ENCODE measurements at regions not wholly inside any gene's neighbourhood (a gene's known extent, or its start where the extent isn't known, plus 50 kb on each side); places are given as distances from the start of the nearest gene placed in this dataset.

DNA sequence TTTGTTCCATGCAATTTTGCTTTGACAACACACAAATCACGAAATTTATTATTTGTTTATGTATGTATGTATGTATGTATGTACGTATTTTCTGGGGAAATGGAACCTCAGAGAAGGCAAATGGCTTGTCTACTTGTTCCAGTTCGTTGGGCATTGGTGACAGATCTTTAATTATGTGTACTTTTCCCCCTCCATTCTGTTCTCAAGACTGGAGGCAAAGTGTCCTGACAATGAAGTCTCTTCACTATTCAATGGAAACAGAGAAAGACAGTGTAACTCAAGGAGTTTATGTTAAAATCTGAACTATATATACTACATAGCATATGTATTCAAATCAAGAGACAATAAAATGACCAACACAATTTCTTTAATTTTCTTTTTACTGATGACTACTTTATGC is 245.7 kb upstream of the PTBP2 start:
- intact Hi-C loops (cut with DNase I) = no loop called here
- DNase-seq (ENCODE audit: low spot score) = no peak

DNA sequence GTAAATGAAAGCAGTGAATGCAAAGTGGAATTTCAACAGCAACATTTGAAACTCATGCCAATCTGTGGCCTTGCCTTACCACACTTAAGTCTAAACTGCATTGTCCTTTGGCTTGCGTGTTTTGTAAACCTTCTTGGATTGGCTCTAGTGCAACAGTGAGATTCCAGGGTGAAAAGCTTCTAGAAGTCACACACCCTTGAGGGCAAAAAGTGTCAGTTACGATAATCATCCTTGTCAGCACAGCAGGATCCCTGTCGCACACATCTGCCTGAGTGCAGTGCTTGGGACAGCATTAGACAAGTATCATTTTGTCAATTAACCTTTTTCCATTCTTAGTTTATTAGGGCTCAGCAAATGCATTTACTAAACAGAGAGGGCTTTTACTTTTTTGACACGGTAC is 243.4 kb upstream of the PTBP2 start:
- intact Hi-C loops (cut with DNase I) = no loop called here
- DNase-seq (ENCODE audit: low spot score) = no peak

DNA sequence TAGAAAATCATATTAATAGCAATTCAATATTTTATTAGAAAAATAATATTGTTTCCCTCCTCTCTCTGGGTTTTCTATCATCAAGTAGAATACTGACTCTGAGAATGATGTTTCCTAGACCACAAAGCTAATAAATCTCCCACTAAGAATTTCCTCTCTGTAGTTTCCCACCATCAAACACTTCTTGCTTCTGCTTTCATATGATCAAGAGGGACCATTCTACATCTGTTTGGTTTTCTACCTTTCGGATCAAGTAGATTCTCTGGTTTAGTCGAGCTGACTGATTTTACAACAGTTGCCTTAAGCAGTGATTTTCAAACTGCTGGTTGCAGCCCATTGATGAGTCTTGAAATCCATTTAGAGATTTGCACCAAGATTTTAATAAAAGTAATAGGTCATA is 240.2 kb upstream of the PTBP2 start:
- intact Hi-C loops (cut with DNase I) = no loop called here
- DNase-seq (ENCODE audit: low spot score) = no peak

DNA sequence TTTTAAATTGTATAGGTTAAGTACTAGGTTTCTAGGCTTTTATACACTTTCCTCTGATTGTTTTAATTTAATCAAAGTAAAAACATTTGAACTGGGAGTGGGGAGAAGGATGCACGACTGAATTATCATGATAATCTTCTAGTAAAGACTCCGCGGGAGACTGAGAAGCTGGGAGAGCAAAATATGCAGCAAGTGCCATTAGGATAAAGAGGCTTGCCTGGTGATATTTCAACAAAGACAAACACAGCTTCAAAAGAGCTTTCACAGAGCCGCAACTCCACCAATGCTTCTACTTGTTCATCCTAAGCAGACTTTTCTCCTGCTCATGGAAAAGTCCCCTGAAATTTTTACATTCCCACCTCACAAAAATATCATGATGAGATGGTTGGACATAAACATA is 239.0 kb upstream of the PTBP2 start:
- intact Hi-C loops (cut with DNase I) = no loop called here

DNA sequence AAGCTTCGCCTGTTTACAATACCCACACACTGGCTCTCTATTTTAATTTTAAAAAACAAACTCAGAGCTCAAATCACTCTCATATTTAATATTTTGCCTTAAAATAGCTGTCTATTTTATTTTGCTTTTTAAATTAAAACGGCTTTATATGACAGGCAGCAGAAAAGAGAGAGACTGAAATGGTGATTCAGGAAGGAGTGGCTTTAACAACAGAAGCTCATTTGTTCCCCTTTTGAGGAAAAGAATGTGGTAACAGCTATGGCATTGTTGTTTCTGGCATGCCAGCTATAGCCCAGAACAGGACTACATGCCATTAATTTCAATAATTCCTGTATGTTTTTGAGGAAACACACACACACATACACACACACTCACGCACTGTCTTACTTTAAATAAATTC is 234.2 kb upstream of the PTBP2 start:
- intact Hi-C loops (cut with DNase I) = no loop called here
- no peak for DNase-seq (ENCODE audit: low spot score)

More for the DNA sequence above, 239.0 kb upstream of the PTBP2 start:
- DNase-seq (ENCODE audit: low spot score) = no peak

DNA sequence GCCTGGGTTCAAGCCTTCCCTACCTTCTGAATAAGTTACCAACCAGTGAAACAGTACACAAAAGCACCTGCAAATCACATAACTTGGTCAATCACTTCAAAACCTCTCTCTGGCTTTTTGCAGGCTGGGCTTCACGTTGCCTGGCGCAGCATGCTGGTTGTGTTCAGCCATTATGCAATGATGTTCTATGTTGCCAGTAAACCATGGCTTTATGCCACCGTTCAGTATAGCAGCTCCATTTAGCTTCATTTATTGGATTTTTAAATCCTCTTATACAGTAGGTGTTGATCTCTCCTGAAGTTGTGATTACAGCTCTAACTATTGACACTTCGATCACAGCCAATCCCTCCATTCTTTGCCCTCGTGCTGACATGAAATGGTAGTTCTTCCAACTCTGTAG is 233.6 kb upstream of the PTBP2 start:
- no peak for DNase-seq (ENCODE audit: low spot score)
- intact Hi-C loops (cut with DNase I) = no loop called here

DNA sequence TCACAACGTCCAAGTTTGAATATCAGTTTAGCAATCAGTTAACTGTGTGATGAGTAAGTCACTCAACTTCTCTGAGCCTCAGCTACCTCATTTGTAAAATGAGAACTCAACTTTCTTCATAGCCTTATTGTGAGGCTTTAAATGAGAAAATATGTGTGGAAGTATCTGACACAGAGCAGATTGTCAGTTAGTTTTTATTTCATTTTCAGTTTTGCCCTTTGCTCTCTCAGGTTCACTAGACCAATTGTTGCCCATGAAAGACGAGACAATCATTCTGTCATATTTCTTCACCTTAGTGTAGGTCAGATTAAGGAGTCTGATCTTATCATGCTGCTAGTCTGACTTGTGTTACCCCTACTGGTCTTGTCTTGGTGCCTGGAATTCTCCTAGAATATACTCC is 232.8 kb upstream of the PTBP2 start:
- no peak for DNase-seq (ENCODE audit: low spot score)
- intact Hi-C loops (cut with DNase I) = no loop called here

DNA sequence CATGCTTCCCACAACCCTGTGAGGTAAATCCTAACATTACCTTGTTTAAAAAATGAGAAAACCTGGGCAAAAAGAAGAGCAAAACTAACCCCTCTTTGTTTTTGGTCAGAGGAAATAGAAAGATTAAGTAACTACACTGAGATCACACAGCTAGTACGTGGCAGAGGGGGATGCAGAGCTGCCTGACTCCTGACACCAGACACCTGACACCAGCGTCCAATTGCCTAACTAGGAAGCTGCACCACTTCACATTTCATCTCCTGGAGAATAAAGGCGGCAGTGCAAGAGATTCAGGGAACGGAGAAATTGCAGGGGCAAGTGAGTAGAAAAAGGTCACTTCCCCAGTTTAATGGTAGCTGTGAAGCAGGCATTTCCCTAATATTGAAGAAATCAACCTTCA is 229.3 kb upstream of the PTBP2 start:
- DNase-seq (ENCODE audit: low spot score) = no peak
- intact Hi-C loops (cut with DNase I) = no loop called here

DNA sequence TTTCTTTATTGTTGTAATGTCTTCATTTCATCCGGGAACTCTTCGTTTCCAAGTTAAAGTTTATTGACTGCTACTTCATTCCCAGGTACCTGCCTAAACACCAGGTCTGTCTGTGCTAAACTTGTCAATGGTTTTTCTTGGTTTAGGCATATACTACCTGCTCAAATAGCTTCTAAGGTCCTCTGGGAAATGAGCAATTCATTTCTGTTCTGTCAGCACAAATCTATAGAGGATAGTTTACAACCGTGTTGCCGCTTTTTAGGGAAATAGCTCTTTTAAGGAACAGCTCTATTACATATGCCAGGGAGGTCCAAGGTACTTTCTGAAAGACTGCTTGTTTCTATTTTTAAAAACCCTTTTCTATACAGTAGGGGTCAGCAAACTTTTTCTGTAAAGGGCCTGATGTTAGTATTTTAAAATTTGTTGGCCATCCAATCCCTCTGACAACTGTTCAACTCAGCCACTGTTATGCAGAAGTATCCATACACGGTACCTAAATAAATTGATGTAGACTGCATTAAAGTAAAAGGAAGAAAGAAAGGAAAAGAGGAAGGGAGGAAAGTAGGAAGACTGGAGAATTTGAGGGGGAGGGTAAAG is 222.7 kb upstream of the PTBP2 start:
- intact Hi-C loops (cut with DNase I) = no loop called here
- no peak for DNase-seq (ENCODE audit: low spot score)

DNA sequence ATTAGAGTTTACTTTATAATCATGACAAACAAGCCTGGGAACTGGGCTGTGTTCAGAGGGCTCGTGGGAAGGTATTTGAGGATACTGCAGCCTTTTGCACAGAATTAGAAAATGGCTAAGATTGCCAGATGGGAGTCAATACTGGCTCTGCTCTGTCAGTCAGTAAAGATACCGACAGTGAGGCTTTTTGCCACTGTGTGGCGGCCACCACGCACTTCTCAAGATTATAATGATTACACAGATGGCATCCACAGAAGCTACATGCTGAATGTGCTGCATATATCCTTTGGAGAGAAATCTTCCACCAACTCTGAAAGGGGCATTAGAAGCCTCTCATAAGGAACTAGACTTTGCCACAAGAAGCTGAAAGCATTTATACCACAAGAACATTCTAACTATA is 213.4 kb upstream of the PTBP2 start:
- intact Hi-C loops (cut with DNase I) = no loop called here
- DNase-seq (ENCODE audit: low spot score) = no peak

DNA sequence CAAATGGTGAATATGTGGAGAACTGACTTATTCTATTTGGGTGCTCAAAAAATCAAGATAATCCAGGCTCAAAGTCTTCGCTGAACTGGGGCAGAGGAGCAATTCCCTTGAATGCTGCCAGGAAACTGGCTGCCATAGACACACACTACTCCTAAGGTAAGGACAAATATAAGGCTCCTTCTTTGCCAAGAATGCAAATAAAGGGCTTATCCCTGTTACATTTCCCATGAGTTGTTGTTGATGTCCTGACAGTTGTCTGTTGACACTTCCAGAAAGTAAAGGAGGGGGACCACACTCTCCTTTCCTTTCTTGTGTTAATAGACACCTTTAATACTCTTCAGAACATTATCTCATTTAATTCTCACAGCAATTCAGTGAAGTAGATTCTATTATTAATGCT is 212.2 kb upstream of the PTBP2 start:
- DNase-seq (ENCODE audit: low spot score) = no peak

DNA sequence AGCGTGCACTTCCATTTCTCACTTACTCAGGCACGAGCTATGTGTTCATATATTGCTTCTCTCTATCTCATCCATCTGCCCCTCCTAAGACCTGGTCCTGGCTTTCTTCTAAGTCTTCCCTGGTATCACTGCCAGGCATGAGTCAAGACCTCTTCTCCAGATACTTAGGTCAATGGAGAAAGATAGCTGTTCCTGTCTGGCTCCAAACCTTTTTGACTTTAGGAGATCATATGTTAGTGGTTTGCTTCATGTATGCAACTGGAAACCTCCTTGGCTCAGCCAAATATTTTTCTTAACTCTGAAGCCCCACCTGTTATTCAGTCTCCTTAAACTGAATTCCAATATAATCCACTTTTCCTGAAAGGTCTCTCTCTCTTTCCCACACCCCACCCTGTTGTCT is 211.6 kb upstream of the PTBP2 start:
- no peak for DNase-seq (ENCODE audit: low spot score)
- intact Hi-C loops (cut with DNase I) = no loop called here

More for the DNA sequence above, 212.2 kb upstream of the PTBP2 start:
- intact Hi-C loops (cut with DNase I) = no loop called here

DNA sequence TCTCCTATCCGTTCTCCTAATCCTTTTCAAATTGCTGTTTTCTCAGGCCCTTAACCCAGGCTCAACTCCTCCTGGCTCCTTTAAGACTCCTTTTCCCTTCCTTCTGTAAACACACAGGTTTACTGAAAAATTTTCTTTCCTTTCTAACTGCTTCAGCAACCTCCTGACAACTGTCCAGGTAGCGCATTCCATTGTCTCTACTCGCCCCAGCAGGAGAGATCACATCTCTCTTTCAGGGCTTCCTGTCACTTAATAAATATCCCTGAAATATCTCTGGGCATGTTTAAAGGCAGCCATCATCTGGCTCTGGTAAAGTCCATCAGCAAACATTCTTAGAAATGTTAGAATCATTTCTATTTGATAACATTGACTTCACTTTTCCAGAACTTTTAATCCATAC is 211.2 kb upstream of the PTBP2 start:
- DNase-seq (ENCODE audit: low spot score) = no peak
- intact Hi-C loops (cut with DNase I) = no loop called here

DNA sequence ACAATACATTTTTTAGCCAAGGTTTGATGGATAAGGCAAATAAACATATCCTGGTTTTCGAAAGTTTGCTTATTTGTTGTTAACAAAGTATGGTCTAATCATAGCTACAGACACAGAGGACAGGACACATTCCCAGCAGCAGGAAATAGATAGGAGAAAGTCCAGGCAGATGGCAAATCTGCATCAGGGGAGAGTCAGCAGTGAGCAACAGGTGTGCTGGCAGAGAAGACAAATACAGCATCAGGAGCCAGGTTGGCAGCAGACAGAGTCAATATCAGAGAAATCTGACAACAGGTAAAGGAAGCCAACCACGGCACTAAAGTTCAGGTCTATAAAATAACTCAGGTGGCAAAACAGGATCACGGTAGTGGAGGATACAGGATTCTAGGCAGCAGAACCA is 210.7 kb upstream of the PTBP2 start:
- intact Hi-C loops (cut with DNase I) = no loop called here
- no peak for DNase-seq (ENCODE audit: low spot score)

DNA sequence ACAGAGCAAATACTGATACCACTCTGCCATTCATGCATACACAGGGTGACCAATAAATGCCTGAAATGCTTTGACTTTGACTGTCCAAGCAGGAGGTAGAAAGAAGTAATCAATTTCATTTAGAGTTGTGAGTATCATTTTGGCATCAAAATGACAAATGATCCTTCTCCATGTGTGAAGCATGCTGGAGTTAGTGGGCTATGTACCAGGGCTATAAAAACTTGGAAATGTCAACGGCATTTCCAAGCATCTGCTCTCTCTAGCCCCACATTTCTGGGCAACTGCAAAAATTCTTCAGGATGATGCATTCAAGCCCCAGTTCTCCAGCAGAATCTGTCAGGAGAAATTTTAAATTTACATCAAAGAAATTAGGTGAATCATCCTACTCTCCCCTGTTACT is 208.4 kb upstream of the PTBP2 start:
- no peak for DNase-seq (ENCODE audit: low spot score)
- intact Hi-C loops (cut with DNase I) = no loop called here

DNA sequence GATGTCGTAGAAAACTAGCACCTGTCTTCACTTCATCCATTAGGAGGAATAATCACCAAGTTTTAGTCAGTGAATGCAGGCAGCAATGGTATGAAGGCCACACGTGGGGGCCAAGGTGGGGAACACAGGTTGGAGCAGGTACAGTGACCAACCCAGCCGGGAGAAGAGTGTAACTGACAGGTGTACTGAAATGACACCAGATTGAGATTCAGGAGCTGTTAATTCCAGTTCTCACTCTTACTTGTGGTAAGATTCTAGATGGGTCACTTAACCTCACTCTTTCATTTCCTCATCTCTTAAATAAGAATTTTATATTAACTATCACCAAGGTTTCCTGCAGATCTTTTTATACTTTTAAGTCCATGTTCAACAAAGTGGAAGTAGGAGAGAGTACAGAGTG is 206.2 kb upstream of the PTBP2 start:
- DNase-seq (ENCODE audit: low spot score) = no peak
- intact Hi-C loops (cut with DNase I) = no loop called here

DNA sequence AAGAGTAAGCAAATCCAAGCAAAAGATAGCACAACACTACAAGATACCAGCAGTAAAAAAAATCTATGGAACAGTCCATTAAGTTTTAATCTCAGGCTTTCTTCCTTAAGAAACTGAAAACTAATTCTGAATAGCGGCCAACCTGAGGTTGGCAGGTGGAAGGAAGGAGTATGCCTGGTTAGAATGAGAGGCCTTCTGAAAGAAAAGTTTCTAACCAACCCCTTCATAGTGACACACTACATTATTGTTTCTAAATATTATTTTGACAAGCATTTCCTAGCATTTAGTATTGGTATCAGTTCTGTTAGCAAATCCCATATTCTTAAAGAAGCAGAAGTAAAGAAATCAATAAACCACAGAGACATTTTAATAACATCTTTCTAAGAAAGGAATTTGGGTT is 205.7 kb upstream of the PTBP2 start:
- intact Hi-C loops (cut with DNase I) = no loop called here
- DNase-seq (ENCODE audit: low spot score) = no peak

DNA sequence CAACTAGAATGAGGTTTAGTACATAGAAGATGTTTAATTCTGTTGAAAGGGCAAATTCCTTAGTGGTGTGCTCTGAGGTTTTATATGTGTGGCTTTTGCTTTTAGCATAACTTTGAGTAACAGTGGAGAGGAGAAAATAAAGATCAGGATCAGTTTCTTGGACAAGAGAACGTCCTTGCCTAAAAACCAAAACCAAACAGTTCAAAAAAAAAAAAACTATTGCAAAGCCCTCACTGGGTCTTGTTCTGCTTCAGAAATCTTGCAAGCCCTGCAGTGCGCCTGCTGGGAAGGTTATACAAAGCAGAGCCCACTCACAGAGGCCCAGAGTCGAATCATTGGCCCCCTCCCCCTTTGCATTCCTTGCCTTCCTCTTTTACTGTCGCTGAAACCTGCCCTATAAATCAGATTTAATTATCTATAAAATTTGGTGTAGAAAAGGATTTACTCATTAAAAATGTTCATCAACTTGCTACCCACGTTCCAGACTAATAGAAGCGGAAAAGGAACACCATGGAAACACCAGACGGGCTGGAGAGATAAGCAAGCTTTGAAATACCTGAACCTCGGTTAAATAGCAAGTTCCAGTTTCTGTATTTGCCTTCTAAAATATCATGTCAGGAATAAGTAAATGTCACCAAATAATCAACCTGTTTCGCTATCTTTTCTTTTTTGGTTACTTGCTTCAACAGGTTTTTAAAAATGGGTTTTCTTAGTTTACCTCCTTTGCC is 201.6 kb upstream of the PTBP2 start:
- DNase-seq (ENCODE audit: low spot score) = no peak
- intact Hi-C loops (cut with DNase I) = no loop called here

DNA sequence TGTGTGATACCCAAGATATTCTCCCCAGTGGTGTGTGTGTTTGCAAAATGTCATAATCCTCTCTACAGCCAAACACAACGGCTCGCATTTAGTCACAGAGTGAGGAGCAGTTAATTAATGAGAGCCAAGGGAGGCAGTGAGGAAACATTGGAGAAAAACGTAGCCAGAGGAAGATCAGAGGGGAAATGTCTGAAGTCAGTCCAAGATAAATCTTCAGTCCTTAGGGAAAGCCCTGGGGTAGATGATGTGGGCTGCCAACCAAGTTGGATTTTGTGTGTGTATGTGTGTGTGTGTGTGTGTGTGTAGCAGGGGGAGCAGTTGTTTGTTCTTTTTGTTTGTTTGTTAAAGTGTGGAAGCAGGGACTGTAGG is 201.0 kb upstream of the PTBP2 start:
- intact Hi-C loops (cut with DNase I) = no loop called here
- DNase-seq (ENCODE audit: low spot score) = no peak

DNA sequence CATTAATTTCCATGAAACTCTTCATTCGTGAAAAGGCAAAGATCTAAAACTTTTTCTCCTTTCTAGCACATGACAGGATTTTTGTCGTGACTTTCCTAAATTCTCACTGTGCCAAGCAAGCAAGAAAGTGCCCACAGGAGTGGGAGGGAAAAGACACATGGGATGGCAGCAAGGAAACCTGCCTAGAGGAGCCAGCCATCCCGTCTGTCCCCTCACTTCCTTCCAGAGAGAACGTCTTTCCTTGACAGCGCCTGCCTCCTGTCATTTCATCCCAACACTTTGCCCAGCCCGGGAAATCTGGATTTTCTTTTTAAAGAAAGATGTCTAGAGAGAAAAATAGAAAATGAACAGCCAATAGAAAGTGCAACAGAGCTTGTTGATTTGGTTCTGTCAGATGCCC is 200.6 kb upstream of the PTBP2 start:
- DNase-seq (ENCODE audit: low spot score) = no peak
- intact Hi-C loops (cut with DNase I) = no loop called here

DNA sequence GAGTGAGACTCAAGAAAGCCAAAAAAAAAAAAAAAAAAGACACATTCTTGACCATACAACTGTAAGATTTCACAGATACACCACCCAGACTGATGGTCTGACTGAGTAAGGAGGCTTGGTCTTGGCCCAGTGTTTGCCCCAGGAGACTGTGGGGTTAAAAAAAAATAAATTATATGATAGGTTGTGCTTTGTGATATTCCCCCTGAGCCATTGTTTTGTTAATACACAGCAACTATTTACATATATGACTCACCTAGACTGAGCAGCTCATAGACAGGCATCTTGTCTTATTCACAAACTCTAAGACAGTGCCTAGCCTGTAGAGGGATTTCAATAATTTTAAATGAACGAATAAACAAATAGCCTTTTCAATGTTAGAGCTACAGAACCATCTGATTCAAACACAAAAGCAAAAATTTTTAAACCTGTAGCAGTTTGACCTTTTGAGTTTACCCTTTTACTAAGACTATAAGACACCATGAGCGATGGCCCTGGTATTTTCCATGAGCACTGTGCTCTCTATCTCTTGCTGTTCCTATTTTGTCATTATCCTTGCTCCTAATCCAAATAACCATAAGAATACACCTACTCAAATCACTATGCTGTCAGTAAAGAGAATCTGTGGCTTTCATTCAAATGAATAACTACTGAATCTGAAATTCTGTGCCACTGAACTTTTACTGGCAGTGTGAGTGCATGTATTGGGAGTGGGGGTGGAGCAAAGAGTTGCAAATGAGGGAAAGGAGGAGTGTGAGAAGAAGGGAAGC is 199.4 kb upstream of the PTBP2 start:
- intact Hi-C loops (cut with DNase I) = no loop called here

More for the DNA sequence above, 199.4 kb upstream of the PTBP2 start:
- no peak for DNase-seq (ENCODE audit: low spot score)

Measured in cardiac septum (tissue), 1 donor.